GM18867 (cell line): ENCODE measurements at regions not wholly inside any gene's neighbourhood (a gene's known extent, or its start where the extent isn't known, plus 50 kb on each side); places are given as distances from the start of the nearest gene placed in this dataset.
"Not testable (repeated sequence)": the region's sequence is repeated elsewhere in the genome, so short reads cannot be mapped to it uniquely, and the experiment has no call there.

Source experiments
- ATAC-seq: cut with Tn5 transposase; IDR thresholded peaks from one replicate; pipeline ENCODE4 v1.9.1; 2021; ENCODE audit warnings: mild to moderate bottlenecking, moderate library complexity; ENCODE audit not compliant: unreplicated experiment

GRCh38 chr20:30164389-30164788 lies 1093.1 kb upstream of the DEFB115 start:
- ATAC-seq = not testable (repeated sequence)

- ATAC-seq = no peak
Observed at GRCh38 chr20:30167540-30167939, 1089.9 kb upstream of the DEFB115 start.

GRCh38 chr20:30168025-30168799 lies 1089.3 kb upstream of the DEFB115 start:
- no peak for ATAC-seq

GRCh38 chr20:30168800-30169138 lies 1088.7 kb upstream of the DEFB115 start:
- ATAC-seq = no peak

- ATAC-seq = no peak
Observed at GRCh38 chr20:30175681-30176080, 1081.8 kb upstream of the DEFB115 start.

- not testable (repeated sequence) for ATAC-seq
Observed at GRCh38 chr20:30183124-30183523, 1074.3 kb upstream of the DEFB115 start.

GRCh38 chr20:30191785-30192184 lies 1065.7 kb upstream of the DEFB115 start:
- ATAC-seq = not testable (repeated sequence)

GRCh38 chr20:30234477-30234876 lies 1023.0 kb upstream of the DEFB115 start:
- not testable (repeated sequence) for ATAC-seq

GRCh38 chr20:30275073-30275472 lies 982.4 kb upstream of the DEFB115 start:
- not testable (repeated sequence) for ATAC-seq

GRCh38 chr20:30281584-30282197 lies 975.8 kb upstream of the DEFB115 start:
- no peak for ATAC-seq

- ATAC-seq = peak; percentile 64
Observed at GRCh38 chr20:30283476-30284280, 973.8 kb upstream of the DEFB115 start.

- ATAC-seq = peak; percentile 22
Observed at GRCh38 chr20:30284281-30284905, 973.1 kb upstream of the DEFB115 start.

- ATAC-seq = no peak
Observed at GRCh38 chr20:30285677-30286076, 971.8 kb upstream of the DEFB115 start.

GRCh38 chr20:30286157-30286556 lies 971.3 kb upstream of the DEFB115 start:
- no peak for ATAC-seq

- ATAC-seq = not testable (repeated sequence)
Observed at GRCh38 chr20:30287459-30287858, 970.0 kb upstream of the DEFB115 start.

GRCh38 chr20:30288346-30288745 lies 969.1 kb upstream of the DEFB115 start:
- ATAC-seq = no peak

- ATAC-seq = not testable (repeated sequence)
Observed at GRCh38 chr20:30289049-30289448, 968.4 kb upstream of the DEFB115 start.

GRCh38 chr20:30289711-30290141 lies 967.7 kb upstream of the DEFB115 start:
- ATAC-seq = not testable (repeated sequence)

GRCh38 chr20:30290361-30291063 lies 967.0 kb upstream of the DEFB115 start:
- peak; percentile 40 for ATAC-seq

- not testable (repeated sequence) for ATAC-seq
Observed at GRCh38 chr20:30291064-30291379, 966.4 kb upstream of the DEFB115 start.

GRCh38 chr20:30291686-30292085 lies 965.8 kb upstream of the DEFB115 start:
- ATAC-seq = not testable (repeated sequence)
